Keratinocyte (primary cell): ENCODE measurements at regions not wholly inside any gene's neighbourhood (a gene's known extent, or its start where the extent isn't known, plus 50 kb on each side); places are given as distances from the start of the nearest gene placed in this dataset.

Source experiments
- DNase-seq: peaks from one replicate; pipeline ENCODE4 v3.0.0-alpha.2; 2011; ENCODE audit warnings: low read depth, missing footprints, low spot score
- FAIRE-seq: peaks from 2 replicates; lab custom pipeline; 2011; peaks lifted over from hg19 to GRCh38; lab: Jason Lieb, UNC
- H2AFZ ChIP-seq: 2 replicates; pipeline ENCODE4 v1.6.0; 2012; ENCODE audit warnings: low read length, control low read depth, inconsistent platforms; ENCODE audit not compliant: control insufficient read depth
- H3K27ac ChIP-seq: 2 replicates; pipeline ENCODE4 v1.5.1; 2011; ENCODE audit warnings: low read length; ENCODE audit not compliant: control insufficient read depth, insufficient read depth
- H3K27me3 ChIP-seq: 3 replicates; pipeline ENCODE4 v1.6.0; 2011; ENCODE audit warnings: low read length; ENCODE audit not compliant: control insufficient read depth, insufficient read depth; ENCODE audit errors: extremely low read depth
- H3K36me3 ChIP-seq, 2 experiments: 2 replicates in 1 of 2; 3 replicates in 1 of 2; pipeline ENCODE4 v1.5.1; 2011; ENCODE audit warnings: low read length in 2 of 2, mild to moderate bottlenecking in 1 of 2; ENCODE audit not compliant: control insufficient read depth in 2 of 2, insufficient read depth in 2 of 2; ENCODE audit errors: extremely low read depth in 1 of 2
- H3K4me1 ChIP-seq: 3 replicates; pipeline ENCODE4 v1.5.1; 2011; ENCODE audit warnings: low read length; ENCODE audit not compliant: control insufficient read depth, insufficient read depth; ENCODE audit errors: extremely low read depth
- H3K4me2 ChIP-seq: 3 replicates; pipeline ENCODE4 v1.6.0; 2011; ENCODE audit warnings: low read depth, low read length; ENCODE audit not compliant: control insufficient read depth, insufficient read depth; ENCODE audit errors: extremely low read depth
- H3K4me3 ChIP-seq, 3 experiments: fragments of 200-600 bp in 1 of 3; sonication (generic) in 1 of 3; 2 replicates in 2 of 3; 3 replicates in 1 of 3; pipeline ENCODE4 v1.5.1; 2011 to 2016; ENCODE audit warnings: low read length in 3 of 3, mild to moderate bottlenecking in 3 of 3, control low read depth in 2 of 3, inconsistent platforms in 1 of 3, low read depth in 1 of 3, mixed read lengths in 1 of 3, mixed run types in 1 of 3, moderate library complexity in 1 of 3; ENCODE audit not compliant: control insufficient read depth in 2 of 3, insufficient read depth in 2 of 3; ENCODE audit errors: extremely low read depth in 1 of 3
- H3K79me2 ChIP-seq: 2 replicates; pipeline ENCODE4 v1.6.0; 2012; ENCODE audit warnings: low read length; ENCODE audit not compliant: control insufficient read depth, insufficient read depth
- H3K9ac ChIP-seq: 3 replicates; pipeline ENCODE4 v1.6.0; 2011; ENCODE audit warnings: low read length; ENCODE audit not compliant: control insufficient read depth, insufficient read depth; ENCODE audit errors: extremely low read depth
- H3K9me1 ChIP-seq: 3 replicates; pipeline ENCODE4 v1.6.0; 2011; ENCODE audit warnings: low read length; ENCODE audit not compliant: control insufficient read depth, insufficient read depth; ENCODE audit errors: extremely low read depth
- H3K9me3 ChIP-seq: 2 replicates; pipeline ENCODE4 v1.5.1; 2012; ENCODE audit warnings: low read depth, low read length; ENCODE audit not compliant: control insufficient read depth
- H4K20me1 ChIP-seq: 3 replicates; pipeline ENCODE4 v1.6.0; 2011; ENCODE audit warnings: low read length; ENCODE audit not compliant: control insufficient read depth, insufficient read depth; ENCODE audit errors: extremely low read depth
- CTCF ChIP-seq, 3 experiments: IDR thresholded peaks in 1 of 3; conservative IDR thresholded peaks in 1 of 3; optimal IDR thresholded peaks in 1 of 3; 2 replicates in 2 of 3; 3 replicates in 1 of 3; pipeline versions ENCODE3 to v1.5.1; 2011; ENCODE audit warnings: low read length in 3 of 3, mild to moderate bottlenecking in 3 of 3, moderate library complexity in 2 of 3, control low read depth in 1 of 3, inconsistent platforms in 1 of 3; ENCODE audit not compliant: insufficient read depth in 2 of 3; ENCODE audit errors: extremely low read depth in 1 of 3
- EZH2 ChIP-seq: IDR thresholded peaks from one replicate; pipeline ENCODE4 v1.6.1; 2012; ENCODE audit warnings: inconsistent platforms, mild to moderate bottlenecking, low read length, moderate library complexity
- dilution Hi-C: fragments of 300-500 bp; cut with MboI; formaldehyde crosslinking; loops from one replicate; pipeline ENCODE4 v1.7.0; 2020; ENCODE audit warnings: low sequenced_read_pairs; ENCODE audit not compliant: extremely low pct_ligation_motif_present

GRCh38 chr20:61126369-61127195 lies 125.5 kb upstream of the CDH4 start:
- Histone ChIP-seq H3K36me3 (no peaks in the 10 kb centered on the region), H3K9me3 (no peaks in the 10 kb centered on the region), H3K9ac (no peak overlapping the region), H3K4me1 (peaks cover 2% of the 10 kb centered on the region), H3K4me3 (no peak overlapping the region), H3K27ac (no peak overlapping the region), H3K27me3 (peaks cover 44% of the 10 kb centered on the region), H3K4me2 (no peak overlapping the region), H3K9me1 (no peaks in the 10 kb centered on the region), H3K79me2 (no peaks in the 10 kb centered on the region), H2AFZ (no peak overlapping the region), H4K20me1 (no peaks in the 10 kb centered on the region)
- dilution Hi-C loops = no loop called here
- DNase-seq = no peak
- TF ChIP-seq CTCF (optimal IDR thresholded peaks at IDR 0.05 in 1 of 3, IDR thresholded peaks at IDR 0.05 in 1 of 3, conservative IDR thresholded peaks at IDR 0.05 in 1 of 3; ENCODE audit: extremely low read depth in 1 of 3, insufficient read depth in 2 of 3, low read length in 3 of 3) = no peak
- no peak for TF ChIP-seq EZH2
- FAIRE-seq = no peak

GRCh38 chr20:61127311-61128039 lies 124.6 kb upstream of the CDH4 start:
- H3K9me3 ChIP-seq = no peaks in the 10 kb centered on the region
- no peak overlapping the region for H3K9ac ChIP-seq
- peaks cover 42% of the 10 kb centered on the region for H3K27me3 ChIP-seq
- no peaks in the 10 kb centered on the region for H3K79me2 ChIP-seq
- H3K4me2 ChIP-seq = no peak overlapping the region
- dilution Hi-C loops = no loop called here
- no peak for TF ChIP-seq EZH2
- no peak for TF ChIP-seq CTCF (optimal IDR thresholded peaks at IDR 0.05 in 1 of 3, IDR thresholded peaks at IDR 0.05 in 1 of 3, conservative IDR thresholded peaks at IDR 0.05 in 1 of 3; ENCODE audit: extremely low read depth in 1 of 3, insufficient read depth in 2 of 3, low read length in 3 of 3)
- DNase-seq (peak; percentile 50), FAIRE-seq (peak; percentile 39)
- H4K20me1 ChIP-seq = no peaks in the 10 kb centered on the region
- H3K27ac ChIP-seq = no peak overlapping the region
- no peak overlapping the region for H3K4me3 ChIP-seq
- H3K4me1 ChIP-seq = peaks cover 2% of the 10 kb centered on the region
- H3K9me1 ChIP-seq = no peaks in the 10 kb centered on the region
- H3K36me3 ChIP-seq = no peaks in the 10 kb centered on the region
- H2AFZ ChIP-seq = no peak overlapping the region
